ENCODE measurements at regions not wholly inside any gene's neighbourhood (a gene's known extent, or its start where the extent isn't known, plus 50 kb on each side); places are given as distances from the start of the nearest gene placed in this dataset.
A peak's percentile ranks its signal among the peaks of the same experiment; 100 is the strongest.

- no peak for DNase-seq
Measured at GRCh38 chr11:115047631-115048030, 369.3 kb downstream of the NXPE2 start.

GRCh38 chr11:115049796-115050195, 371.5 kb downstream of the NXPE2 start:
- DNase-seq = no peak

- DNase-seq = no peak
Measured at GRCh38 chr11:115050756-115051155, 372.4 kb downstream of the NXPE2 start.

- no peak for DNase-seq
Measured at GRCh38 chr11:115051938-115052590, 373.7 kb downstream of the NXPE2 start.

- DNase-seq = no peak
Measured at GRCh38 chr11:115052601-115053000, 374.3 kb downstream of the NXPE2 start.

GRCh38 chr11:115054570-115055538, 376.5 kb downstream of the NXPE2 start:
- no peak for DNase-seq

- DNase-seq = no peak
Measured at GRCh38 chr11:115056514-115056913, 378.2 kb downstream of the NXPE2 start.

GRCh38 chr11:115060840-115061239, 382.5 kb downstream of the NXPE2 start:
- DNase-seq = no peak

- no peak for DNase-seq
Measured at GRCh38 chr11:115065314-115065713, 387.0 kb downstream of the NXPE2 start.

- DNase-seq = no peak
Measured at GRCh38 chr11:115065830-115066664, 387.7 kb downstream of the NXPE2 start.

- DNase-seq = no peak
Measured at GRCh38 chr11:115067471-115067870, 389.1 kb downstream of the NXPE2 start.

- no peak for DNase-seq
Measured at GRCh38 chr11:115067900-115068530, 389.7 kb downstream of the NXPE2 start.

GRCh38 chr11:115069599-115069998, 391.3 kb downstream of the NXPE2 start:
- DNase-seq = no peak

GRCh38 chr11:115075356-115075755, 397.0 kb downstream of the NXPE2 start:
- DNase-seq = no peak

GRCh38 chr11:115077740-115078139, 399.4 kb downstream of the NXPE2 start:
- no peak for DNase-seq

GRCh38 chr11:115078461-115079438, 400.4 kb downstream of the NXPE2 start:
- DNase-seq = peak; percentile 37 to 52

GRCh38 chr11:115080923-115081680, 402.8 kb downstream of the NXPE2 start:
- DNase-seq = peak; percentile 58 to 72

GRCh38 chr11:115081972-115082371, 403.6 kb downstream of the NXPE2 start:
- peak; percentile 46 to 73 for DNase-seq

GRCh38 chr11:115083144-115083806, 404.9 kb downstream of the NXPE2 start:
- no peak for DNase-seq

GRCh38 chr11:115084231-115084630, 405.9 kb downstream of the NXPE2 start:
- no peak for DNase-seq

All from NCI-H187 (cell line).